Upper lobe of left lung (tissue), 4 donors: ENCODE measurements at regions not wholly inside any gene's neighbourhood (a gene's known extent, or its start where the extent isn't known, plus 50 kb on each side); places are given as distances from the start of the nearest gene placed in this dataset.

ENCODE experiments used
- CTCF ChIP-seq, 6 experiments: fragments of 450-650 bp in 4 of 6; fragments of 200-600 bp in 2 of 6; sonication (generic) in 2 of 6; IDR thresholded peaks; one replicate each; pipeline ENCODE4 v1.5.1; 2016 to 2019; ENCODE audit warnings: antibody characterized with exemption in 6 of 6
- EP300 ChIP-seq, 4 donors: sonication (generic); formaldehyde crosslinking; IDR thresholded peaks; one replicate each; pipeline ENCODE4 v1.5.1; 2017; ENCODE audit warnings: antibody characterized with exemption in 4 of 4, control low read depth in 2 of 4
- POLR2A ChIP-seq, 4 donors: fragments of 450-650 bp; IDR thresholded peaks; one replicate each; pipeline ENCODE4 v1.5.1; 2016 to 2017; ENCODE audit warnings: antibody characterized with exemption in 4 of 4, mild to moderate bottlenecking in 2 of 4
- POLR2AphosphoS5 ChIP-seq, 2 donors: sonication (generic); formaldehyde crosslinking; IDR thresholded peaks; one replicate each; pipeline ENCODE4 v1.5.1; 2017; ENCODE audit warnings: antibody characterized with exemption in 2 of 2

- no peak for TF ChIP-seq CTCF (IDR thresholded peaks at IDR 0.05)
- no peak for TF ChIP-seq POLR2A (IDR thresholded peaks at IDR 0.05)
- TF ChIP-seq EP300 (IDR thresholded peaks at IDR 0.05), result no peak
- no peak for TF ChIP-seq POLR2AphosphoS5 (IDR thresholded peaks at IDR 0.05)
Observed at GRCh38 chr3:193790086-193790990, 197.3 kb downstream of the OPA1 start.
